Testis (tissue), 2 donors: ENCODE measurements at regions not wholly inside any gene's neighbourhood (a gene's known extent, or its start where the extent isn't known, plus 50 kb on each side); places are given as distances from the start of the nearest gene placed in this dataset.

Source experiments
- POLR2A ChIP-seq: fragments of 450-650 bp; IDR thresholded peaks from one replicate; pipeline ENCODE4 v1.6.1; 2017; ENCODE audit warnings: antibody characterized with exemption, mild to moderate bottlenecking, moderate library complexity
- TF ChIP-seq, protein P1 (sequence below), 3 experiments: fragments of 450-650 bp in 2 of 3; fragments of 200-600 bp in 1 of 3; sonication (generic) in 1 of 3; IDR thresholded peaks; one replicate each; pipeline ENCODE4 v1.5.1; 2016 to 2019; ENCODE audit warnings: antibody characterized with exemption in 3 of 3, mild to moderate bottlenecking in 2 of 3, moderate library complexity in 1 of 3

DNA sequence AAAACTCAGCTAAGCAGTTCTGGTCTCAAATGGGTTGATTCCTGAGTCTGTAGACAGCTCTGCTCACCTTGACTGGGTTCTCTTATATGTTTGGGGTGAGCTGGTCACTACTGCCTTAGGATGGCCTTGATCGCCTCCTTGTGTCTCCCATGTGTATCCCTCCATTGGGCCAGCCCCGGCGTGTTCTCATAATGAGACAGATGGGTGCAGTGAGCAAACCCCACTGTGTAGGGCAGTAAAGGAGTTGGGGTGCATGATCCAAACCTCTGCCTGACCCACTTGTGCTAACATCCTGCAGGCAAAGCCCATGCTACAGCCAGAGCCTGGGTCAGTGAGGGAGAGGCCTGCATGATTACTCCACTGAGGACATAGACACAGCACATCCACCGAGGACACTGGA, 657.6 kb downstream of the BRD1 start:
- TF ChIP-seq, protein P1, sequence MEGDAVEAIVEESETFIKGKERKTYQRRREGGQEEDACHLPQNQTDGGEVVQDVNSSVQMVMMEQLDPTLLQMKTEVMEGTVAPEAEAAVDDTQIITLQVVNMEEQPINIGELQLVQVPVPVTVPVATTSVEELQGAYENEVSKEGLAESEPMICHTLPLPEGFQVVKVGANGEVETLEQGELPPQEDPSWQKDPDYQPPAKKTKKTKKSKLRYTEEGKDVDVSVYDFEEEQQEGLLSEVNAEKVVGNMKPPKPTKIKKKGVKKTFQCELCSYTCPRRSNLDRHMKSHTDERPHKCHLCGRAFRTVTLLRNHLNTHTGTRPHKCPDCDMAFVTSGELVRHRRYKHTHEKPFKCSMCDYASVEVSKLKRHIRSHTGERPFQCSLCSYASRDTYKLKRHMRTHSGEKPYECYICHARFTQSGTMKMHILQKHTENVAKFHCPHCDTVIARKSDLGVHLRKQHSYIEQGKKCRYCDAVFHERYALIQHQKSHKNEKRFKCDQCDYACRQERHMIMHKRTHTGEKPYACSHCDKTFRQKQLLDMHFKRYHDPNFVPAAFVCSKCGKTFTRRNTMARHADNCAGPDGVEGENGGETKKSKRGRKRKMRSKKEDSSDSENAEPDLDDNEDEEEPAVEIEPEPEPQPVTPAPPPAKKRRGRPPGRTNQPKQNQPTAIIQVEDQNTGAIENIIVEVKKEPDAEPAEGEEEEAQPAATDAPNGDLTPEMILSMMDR (IDR thresholded peaks at IDR 0.05): no peak
- TF ChIP-seq POLR2A: no peak
